RPMI7951 (cell line): ENCODE measurements at regions not wholly inside any gene's neighbourhood (a gene's known extent, or its start where the extent isn't known, plus 50 kb on each side); places are given as distances from the start of the nearest gene placed in this dataset.
"Not testable (repeated sequence)": the region's sequence is repeated elsewhere in the genome, so short reads cannot be mapped to it uniquely, and the experiment has no call there.

Experiments used
- DNase-seq: peaks from one replicate; pipeline ENCODE4 v3.0.0-alpha.2; 2012; ENCODE audit warnings: low read depth

DNA sequence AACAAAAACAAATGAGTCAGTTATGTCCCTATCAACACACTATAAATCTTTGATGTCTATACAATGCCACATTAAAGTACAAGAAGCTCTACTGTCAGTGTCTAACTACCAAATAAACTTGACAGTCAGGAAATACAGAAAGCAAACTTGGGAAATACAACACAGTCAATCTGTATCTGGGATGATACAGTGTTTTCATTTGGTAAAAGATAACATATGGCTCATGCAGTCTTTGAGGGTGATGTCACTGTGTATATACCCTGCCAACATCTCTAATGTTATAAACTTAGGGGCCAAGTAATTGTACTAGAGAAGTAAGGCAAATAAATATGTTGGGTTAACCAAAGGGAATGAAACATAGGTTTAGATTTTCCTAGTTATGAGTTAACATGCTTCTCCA, 552.5 kb upstream of the ADAMTS5 start:
- peak; percentile 61 for DNase-seq

DNA sequence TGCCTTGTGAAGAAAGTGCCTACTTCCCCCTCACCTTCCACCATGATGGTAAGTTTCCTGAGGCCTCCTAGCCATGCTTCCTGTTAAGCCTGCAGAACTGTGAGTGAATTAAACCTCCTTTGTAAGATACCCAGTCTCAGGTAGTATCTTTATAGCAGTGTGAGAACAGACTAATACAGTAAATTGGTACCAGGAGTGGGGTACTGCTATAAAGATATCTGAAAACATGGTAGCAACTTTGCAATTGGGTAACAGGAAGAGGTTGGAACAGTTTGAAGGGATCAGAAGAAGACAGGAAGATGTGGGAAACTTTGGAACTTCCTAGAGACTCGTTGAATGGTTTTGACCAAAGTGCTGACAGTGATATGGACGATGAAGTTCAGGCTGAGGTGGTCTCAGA, 550.3 kb upstream of the ADAMTS5 start:
- DNase-seq, result not testable (repeated sequence)

DNA sequence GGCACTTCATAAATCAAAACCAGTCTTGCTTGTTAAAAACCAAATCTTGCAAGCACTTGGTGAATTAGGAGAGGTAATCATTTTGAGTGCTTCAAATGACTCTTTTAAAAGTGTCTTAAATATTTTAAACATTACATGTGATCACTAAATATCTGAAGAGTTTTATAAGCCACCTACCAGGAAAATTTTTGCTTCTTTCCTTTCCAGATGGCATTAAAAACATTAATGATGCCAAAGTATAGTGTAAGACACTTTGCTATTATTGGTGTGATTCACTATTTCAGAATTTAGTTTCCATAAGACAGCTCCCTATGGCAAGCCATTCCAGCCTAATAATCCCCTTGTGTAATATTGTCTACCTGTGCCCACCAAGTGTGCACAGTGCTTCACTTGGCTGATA, 548.8 kb upstream of the ADAMTS5 start:
- DNase-seq, result no peak

DNA sequence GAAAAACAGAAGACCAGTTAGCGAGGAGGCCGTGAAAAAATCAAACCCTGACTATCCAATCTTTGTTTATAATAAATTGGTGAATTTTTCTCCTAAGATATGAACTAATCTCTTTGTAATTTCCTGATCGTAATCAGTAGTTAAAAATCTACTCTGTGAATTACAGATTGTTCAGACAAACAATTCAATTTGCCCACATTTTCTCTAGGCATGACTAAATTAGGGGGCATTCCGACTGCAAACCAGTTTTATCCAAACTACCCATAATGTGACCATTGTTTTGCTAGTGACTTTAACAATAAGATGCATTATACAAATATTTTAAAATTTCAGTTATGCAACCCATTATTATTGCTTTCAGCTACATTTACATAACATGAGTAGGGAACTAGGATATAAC, 546.9 kb upstream of the ADAMTS5 start:
- DNase-seq, result peak; percentile 20

DNA sequence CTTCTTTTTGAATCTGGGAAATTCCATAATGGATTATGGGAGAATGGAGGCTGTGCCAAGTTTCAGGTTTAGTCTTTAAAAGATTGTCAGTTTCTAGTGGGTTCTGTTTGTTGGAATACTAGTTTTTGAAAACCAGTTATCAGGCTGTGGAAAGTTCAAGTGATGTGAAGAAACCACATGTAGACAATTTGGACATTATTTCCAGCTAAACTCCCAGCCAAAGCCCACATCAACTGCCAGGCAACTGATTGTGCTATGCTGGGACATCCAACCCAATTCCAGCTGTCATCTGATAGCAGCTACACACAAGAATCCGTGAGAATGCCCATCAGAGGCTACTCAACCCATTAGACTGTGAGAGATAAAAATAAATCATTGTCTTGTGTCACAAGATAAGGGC, 546.1 kb upstream of the ADAMTS5 start:
- DNase-seq, result peak; percentile 61

DNA sequence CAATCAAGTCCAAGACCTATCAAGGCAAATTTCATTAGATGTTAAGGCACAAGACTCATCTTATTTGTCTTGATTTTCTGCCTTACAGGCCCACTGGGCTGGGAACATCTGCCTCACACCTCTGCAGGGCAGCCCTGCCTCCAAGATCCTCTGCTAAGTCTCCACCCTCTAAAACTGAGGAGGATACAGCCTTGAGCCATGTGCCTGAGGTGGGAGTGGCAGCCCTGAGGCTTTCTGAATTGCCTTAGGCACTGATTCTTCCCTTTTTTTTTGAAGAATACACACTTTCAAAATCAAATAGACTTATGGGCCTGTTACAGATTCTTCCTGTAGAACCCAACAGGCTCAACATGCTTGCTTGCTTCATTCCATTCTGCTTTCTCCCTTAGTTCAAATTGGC, 544.3 kb upstream of the ADAMTS5 start:
- no peak for DNase-seq

DNA sequence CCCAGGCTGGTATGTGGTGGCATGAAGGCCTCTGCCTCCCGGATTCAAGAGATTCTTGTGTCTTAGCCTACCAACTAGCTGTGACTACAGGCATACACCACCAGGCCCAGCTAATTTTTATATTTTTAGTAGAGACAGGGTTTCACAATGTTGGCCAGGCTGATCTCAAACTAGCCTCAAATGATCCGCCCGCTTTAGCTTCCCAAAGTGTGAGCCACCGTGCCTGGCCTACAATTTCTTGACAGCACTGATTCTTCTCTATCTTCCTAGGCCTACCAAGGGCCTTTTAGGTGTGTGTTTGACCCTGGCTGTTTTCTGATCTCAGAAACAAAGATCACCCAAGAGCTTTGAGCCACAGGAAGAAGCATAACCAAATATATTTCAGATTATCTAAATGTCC, 540.8 kb upstream of the ADAMTS5 start:
- DNase-seq, result no peak

DNA sequence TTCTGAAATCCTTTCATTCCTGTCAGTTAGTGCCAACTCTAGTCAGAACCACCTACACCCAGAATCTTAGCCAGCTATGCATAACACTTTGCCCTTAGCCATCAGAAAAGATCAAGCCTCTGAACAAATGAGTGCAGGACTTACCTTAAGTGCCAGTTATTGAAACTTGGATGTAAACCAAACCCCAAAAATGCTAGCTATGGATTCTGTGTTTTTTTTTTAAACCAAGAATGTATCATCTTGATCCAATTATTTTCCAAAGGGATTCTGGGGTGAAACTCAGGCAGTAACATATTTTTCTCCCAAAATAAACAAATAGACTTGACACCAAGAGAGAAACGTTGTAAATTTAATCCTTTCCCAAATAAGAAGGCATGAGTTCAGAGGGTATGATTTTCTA, 538.6 kb upstream of the ADAMTS5 start:
- DNase-seq, result peak; percentile 86

DNA sequence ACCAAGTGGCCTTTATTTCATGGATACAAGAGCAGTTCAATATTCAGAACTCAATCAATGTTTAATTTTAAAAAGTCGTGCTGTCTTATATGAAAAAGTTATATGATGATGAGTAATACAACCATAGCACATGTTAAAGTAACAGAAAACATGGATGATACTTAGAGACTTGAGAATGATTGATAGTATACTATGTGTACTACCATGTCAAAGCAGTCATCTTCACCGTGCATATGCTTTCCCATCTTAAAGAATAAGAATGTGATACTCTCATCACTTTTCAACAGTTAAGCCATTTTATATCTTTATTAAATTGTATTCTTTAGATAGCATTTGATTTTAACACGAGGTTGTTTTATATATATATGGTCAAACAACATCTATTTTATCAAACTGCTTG, 535.9 kb upstream of the ADAMTS5 start:
- DNase-seq, result no peak

DNA sequence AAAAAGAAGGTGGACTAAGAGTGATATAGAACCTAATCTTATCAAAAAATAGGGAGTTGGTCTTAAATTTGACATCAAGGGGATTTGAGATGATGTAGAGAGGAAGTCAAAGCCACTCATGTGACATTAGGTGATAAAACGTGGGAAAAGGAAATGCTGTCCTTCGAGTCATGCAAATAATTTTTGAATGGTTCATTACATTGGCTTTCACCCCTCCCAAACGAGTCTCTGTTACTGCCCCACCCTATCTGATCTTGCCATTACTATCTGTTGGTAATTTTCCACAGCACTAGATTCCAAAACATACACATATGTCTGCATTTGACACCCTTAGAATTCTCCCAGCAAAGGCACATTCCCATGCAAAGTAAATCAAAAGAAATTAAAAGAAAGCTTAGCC, 531.1 kb upstream of the ADAMTS5 start:
- peak; percentile 12 for DNase-seq

DNA sequence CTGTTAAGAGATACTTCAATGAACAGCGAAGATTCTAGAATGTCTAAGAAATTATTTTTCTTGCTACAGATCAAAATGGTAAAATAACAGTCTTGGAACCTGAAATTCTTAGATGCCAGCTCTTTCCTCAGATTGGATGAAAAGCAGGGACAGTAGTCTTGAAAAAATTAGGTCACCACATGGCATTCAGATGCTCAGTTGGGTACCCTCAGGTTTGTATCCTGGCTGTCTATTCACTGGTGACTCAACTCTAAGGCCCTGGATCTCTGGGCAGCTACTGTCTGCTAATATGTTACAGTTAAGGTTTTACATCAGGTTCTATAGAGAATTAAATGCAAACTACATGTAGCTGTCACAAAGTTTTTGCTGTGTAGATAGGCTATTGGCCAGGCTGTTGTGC, 528.9 kb upstream of the ADAMTS5 start:
- no peak for DNase-seq

DNA sequence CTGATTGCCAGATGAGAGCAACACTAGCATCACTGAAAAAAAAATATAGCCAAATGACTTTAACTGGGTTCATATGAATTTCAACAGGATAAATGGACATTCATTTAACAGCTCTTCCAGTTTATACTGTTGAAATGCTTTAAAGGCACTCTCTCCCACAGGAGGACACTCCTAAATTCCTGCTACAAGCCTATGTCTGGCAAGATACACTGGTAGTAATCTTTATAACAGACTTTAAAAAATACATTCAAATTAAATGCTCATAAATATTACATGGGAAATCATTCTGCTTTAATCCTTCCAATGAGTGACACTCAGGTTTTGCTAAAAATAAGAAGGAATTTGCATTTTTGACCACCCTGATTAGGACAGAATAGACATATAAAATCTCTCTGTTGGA, 526.7 kb upstream of the ADAMTS5 start:
- no peak for DNase-seq

DNA sequence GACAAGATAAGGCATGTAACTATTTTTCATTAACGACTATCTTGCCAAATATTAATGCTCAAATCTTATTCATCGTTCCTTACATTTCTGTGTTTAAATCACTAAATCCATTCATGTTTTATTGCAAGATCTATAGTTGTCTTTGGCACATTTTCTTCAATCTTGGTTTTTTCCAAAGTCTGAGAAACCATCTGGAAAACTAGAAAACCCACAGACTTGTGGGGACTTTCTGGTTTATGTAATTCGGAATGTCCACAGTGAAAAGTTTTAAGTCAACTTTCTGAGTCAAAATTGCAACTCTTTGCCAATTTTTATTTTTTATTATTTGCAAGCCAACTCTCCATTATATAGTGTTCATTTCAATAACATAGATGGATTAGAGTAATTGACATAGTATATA, 520.8 kb upstream of the ADAMTS5 start:
- no peak for DNase-seq

DNA sequence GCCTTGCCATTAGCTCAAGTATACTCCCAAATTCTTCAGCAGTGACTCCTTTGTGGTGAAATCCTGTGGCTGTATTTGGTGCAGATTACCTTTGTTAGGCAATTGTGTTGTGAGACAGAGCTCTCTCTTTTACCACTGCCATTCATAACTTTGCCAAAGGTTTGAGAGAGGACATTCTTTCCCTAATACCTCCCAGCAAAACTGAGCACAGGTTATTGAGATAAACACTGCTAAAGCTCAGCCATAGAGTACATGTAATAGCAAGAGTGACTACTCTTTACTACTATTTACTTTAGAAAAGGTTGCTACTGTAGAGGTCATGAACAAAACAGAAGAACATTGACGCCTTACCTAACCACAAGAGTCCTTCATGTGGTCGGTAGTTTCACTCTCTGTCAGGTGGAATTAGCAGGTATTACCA, 514.0 kb upstream of the ADAMTS5 start:
- peak; percentile 58 for DNase-seq

DNA sequence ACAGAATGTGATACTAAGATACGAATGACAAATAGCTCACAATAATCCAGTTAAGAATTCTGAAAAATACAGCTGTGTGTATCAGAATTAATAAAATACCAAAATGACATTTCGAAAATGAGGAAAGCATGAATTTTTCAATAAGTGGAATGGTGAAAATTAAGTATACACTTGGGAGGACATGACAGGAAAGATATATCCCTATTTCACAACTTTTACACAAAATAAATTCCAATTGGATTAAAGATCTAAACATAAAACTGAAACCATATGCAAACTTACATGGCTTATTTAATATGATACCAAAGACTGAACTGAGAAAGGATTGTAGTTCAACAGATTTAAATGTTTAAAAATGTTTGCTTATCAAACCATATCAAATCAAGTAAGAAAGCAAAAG, 510.4 kb upstream of the ADAMTS5 start:
- DNase-seq, result no peak

DNA sequence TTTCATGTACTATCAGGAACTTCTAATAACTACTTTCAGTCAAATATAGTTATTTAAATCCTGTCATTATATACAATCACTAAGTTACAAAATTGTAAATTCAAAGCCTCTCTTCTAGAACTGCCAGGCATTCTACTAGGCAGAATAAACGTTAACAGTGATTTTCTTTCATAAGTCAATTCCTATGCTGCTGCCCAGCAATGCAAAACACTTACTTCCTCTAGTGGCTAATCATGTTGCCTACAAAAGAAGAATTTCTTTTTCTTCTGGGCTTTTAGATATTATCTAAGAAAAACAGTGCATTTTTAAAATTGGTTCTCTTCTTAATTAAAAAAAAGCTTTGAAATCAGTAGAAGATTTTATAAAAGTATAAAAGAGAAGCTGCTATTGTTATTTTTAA, 509.8 kb upstream of the ADAMTS5 start:
- peak; percentile 48 for DNase-seq

DNA sequence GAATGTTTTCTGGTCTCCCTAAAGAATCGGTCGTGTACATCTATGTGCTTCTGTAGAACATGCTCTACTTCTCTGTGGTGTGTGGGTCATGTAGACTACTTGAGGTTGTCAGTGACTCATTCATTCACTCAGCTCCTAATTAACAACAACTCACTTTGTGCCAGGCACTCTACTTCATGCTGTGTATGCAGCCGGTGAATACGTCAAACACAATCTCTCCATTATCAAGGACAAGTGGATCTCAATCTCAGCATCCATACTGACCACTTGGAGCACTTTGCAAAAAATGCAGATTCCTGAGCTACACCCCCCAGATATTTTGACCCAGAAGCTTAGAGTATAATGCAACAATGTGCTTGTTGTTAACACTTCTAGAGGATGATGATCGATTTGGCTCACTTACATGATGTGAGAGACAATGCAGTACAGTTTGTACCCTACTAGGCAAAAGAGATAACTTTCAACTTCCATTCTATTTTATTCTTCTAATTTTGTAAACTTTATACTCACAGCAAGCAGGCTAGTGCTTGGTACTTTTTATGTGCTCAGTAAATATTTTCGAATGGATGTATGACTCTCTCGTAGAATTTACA, 508.6 kb upstream of the ADAMTS5 start:
- DNase-seq, result peak; percentile 17

DNA sequence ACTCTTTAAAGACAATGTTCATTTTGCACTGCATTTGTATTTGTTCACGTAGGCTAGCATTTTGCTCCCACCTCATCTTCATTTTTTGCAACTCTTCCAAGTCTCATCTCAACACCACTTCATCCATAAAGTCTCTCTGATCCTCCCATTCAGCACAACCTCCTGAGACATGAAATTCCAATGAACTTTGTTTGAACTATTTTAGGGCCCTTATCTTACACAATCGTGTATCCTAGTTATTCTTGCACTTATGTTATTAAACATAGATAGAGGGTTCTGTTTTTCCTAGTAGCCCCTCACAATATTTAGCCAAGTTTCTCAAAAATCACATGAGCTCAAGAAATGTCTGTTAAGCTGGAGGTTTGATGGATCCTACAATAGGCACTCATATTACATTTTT, 500.5 kb upstream of the ADAMTS5 start:
- no peak for DNase-seq

DNA sequence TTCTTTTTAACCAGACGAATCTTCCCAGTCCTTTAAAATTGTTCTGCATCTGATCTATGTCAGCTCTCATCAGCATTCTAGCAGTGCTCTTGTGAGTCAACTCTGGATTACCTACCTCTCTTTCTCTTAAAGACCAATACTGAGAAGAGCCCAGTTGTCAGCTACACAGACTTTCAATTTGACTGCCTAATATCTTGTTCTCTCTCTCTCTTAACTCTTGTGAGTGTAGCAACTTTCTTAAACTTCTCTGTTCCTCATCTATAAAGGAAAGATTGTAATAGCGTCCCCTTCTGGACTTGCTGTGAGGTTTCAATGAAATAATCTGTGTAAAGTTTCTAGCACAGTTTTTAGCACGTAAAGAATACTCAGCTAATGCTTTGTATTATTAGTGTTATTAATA, 499.3 kb upstream of the ADAMTS5 start:
- DNase-seq, result no peak

DNA sequence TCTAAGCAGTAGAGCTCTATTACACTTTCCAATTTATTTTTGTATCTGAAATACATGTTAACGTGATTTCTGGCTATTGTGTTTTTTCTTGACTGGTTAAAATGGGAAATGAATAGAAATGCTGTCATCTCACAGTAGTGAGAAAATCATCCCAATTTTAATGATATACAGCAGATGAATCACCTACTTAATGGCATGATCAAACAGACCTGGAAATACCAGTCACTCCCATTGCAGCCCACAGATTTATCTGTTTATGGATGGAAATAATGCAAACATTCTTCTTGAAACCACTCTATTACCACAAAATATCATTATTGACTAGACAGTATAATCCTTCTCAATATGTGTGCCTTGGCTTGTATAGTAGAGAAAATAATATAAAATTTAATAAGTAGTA, 497.8 kb upstream of the ADAMTS5 start:
- DNase-seq, result no peak

DNA sequence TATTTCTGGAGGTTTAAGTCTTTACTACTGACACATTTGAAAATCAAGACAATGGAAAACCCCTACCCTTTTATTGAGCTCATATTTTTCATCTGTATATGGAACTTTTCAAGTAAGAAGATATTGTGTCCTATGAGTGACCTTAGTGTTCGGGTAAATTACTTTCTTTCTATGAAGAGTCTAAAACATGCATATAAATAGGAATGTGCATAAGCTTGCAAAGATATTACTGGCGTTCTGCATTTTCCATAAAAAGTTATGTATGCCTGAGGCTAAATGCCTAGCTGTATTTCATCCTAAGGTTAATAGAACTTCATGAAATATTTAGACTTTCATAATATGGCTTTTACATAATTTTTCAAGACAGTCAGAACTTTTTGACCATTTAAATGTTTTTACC, 495.8 kb upstream of the ADAMTS5 start:
- no peak for DNase-seq

DNA sequence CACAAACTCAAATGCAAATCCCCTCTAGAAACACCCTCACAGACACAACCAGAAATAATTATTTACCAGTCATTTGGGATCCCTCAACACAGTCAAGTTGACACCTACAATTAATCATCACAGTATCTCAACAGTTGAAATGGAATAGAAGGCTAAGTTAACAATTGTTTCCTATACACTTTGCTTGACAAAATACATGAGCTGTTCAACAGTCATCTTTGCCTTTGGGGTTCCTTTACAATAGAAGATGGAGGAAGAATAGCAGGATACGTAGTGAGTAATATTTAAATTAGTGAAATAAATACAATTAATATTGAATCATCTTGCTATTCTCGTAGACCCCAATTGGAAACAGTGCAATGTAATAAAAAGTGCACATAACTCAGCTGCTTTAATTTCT, 487.3 kb upstream of the ADAMTS5 start:
- DNase-seq, result no peak

DNA sequence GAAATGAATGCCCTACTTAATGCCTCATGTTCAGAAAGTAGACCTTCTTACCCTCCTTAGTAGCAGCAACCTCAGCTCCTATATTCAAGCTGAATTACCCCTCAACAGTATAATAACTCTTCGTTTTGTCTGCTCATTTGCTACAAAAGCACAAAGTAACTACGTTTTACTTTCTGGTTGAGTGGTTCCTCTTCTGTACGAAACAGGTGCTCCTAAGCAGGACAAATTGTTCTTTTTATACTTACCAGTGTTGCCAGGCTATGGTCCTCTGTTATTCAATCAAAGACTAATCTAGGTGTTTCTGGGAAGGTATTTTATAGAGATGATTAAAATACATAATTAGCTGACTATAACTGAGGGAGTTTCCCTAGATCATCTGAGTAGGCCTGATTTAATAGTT, 484.2 kb upstream of the ADAMTS5 start:
- no peak for DNase-seq

DNA sequence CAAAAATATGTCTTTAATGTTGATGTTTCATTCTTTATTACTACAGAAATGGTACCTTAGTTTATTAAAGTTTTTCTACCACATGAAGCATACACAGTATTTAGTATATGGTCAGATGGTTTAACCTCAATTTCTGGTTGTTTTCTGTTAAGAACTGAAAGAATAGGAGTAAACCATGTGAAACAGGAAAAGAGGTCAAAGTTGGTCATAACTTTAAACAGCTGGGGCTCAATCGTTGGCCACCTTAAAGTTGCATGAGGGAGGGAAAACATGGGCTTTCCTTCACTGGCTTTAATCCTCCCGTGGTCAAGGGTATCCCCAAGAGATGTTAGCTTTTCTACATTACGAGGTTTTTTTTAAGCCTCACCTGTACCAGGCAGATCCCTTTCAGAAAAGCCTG, 483.3 kb upstream of the ADAMTS5 start:
- no peak for DNase-seq

DNA sequence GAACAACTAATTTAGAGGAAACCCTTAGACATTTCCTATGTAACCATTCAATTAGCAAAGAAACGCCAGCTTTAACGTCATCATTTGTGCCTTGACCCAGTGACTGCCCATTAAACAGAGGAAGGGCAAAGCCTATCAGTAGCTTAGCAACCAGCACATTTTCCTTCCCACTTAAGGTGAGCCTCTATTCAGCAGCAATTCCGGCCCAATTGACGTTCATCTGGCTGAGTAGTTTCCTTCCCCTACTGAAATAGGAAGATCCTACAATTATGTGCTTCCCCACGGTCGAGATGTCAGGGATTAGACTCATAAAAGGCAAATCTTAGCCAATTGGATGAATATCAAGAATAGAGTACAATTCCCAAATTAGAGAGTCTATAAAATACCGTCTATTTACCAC, 482.1 kb upstream of the ADAMTS5 start:
- DNase-seq, result no peak
